Mesendoderm (in vitro differentiated cells): ENCODE measurements at regions not wholly inside any gene's neighbourhood (a gene's known extent, or its start where the extent isn't known, plus 50 kb on each side); places are given as distances from the start of the nearest gene placed in this dataset.
A peak's percentile ranks its signal among the peaks of the same experiment; 100 is the strongest.

Experiments used
- DNase-seq: peaks from one replicate; pipeline ENCODE4 v3.0.0; 2013
- H2AK5ac ChIP-seq: 2 replicates; pipeline ENCODE4 v1.6.1; 2013; ENCODE audit warnings: low read length, inconsistent platforms
- H2BK120ac ChIP-seq: 2 replicates; pipeline ENCODE4 v1.6.1; 2013; ENCODE audit warnings: low read depth, mild to moderate bottlenecking, low read length, moderate library complexity, mixed read lengths
- H2BK15ac ChIP-seq: replicated peaks from 2 replicates; pipeline ENCODE4 v1.6.1; 2013; ENCODE audit warnings: low read depth, mild to moderate bottlenecking, moderate library complexity
- H2BK5ac ChIP-seq: 2 replicates; pipeline ENCODE4 v1.6.1; 2013; ENCODE audit warnings: low read length, inconsistent platforms
- H3K18ac ChIP-seq: 2 replicates; pipeline ENCODE4 v1.6.1; 2013; ENCODE audit warnings: mild to moderate bottlenecking, low read length, mixed read lengths
- H3K23ac ChIP-seq: one replicate; pipeline ENCODE4 v1.6.1; 2013; ENCODE audit warnings: low read length
- H3K27ac ChIP-seq: 2 replicates; pipeline ENCODE4 v1.5.1; 2013; ENCODE audit warnings: low read depth, mild to moderate bottlenecking, inconsistent platforms, low read length, moderate library complexity
- H3K27me3 ChIP-seq: 2 replicates; pipeline ENCODE4 v1.6.1; 2013; ENCODE audit warnings: low read length, control low read depth, mild to moderate bottlenecking, inconsistent platforms; ENCODE audit not compliant: insufficient read depth, poor library complexity
- H3K36me3 ChIP-seq: 2 replicates; pipeline ENCODE4 v1.6.1; 2013; ENCODE audit warnings: low read length, inconsistent platforms; ENCODE audit not compliant: control insufficient read depth, insufficient read depth
- H3K4ac ChIP-seq: one replicate; pipeline ENCODE4 v1.6.1; 2013; ENCODE audit warnings: low read depth, mild to moderate bottlenecking, low read length, moderate library complexity
- H3K4me1 ChIP-seq: 2 replicates; pipeline ENCODE4 v1.6.1; 2013; ENCODE audit warnings: low read depth, low read length, inconsistent platforms; ENCODE audit not compliant: control insufficient read depth
- H3K4me2 ChIP-seq: 2 replicates; pipeline ENCODE4 v1.6.1; 2013; ENCODE audit warnings: low read length
- H3K4me3 ChIP-seq: 2 replicates; pipeline ENCODE4 v1.5.1; 2013; ENCODE audit warnings: mild to moderate bottlenecking, low read length
- H3K56ac ChIP-seq: one replicate; pipeline ENCODE4 v1.6.1; 2013; ENCODE audit warnings: low read length
- H3K79me1 ChIP-seq: 2 replicates; pipeline ENCODE4 v1.6.1; 2013; ENCODE audit warnings: low read length, inconsistent platforms
- H3K79me2 ChIP-seq: 2 replicates; pipeline ENCODE4 v1.6.1; 2013; ENCODE audit warnings: mild to moderate bottlenecking, low read length; ENCODE audit not compliant: control insufficient read depth, insufficient read depth
- H3K9ac ChIP-seq: 2 replicates; pipeline ENCODE4 v1.6.1; 2013; ENCODE audit warnings: low read length, inconsistent platforms
- H4K5ac ChIP-seq: one replicate; pipeline ENCODE4 v1.6.1; 2013; ENCODE audit warnings: low read length
- H4K8ac ChIP-seq: one replicate; pipeline ENCODE4 v1.6.1; 2013; ENCODE audit warnings: low read depth, mild to moderate bottlenecking, control low read depth, low read length, moderate library complexity
- WGBS: extraction: QIAGEN DNeasy Blood & Tissue Kit; methylation state at CpG from one replicate; pipeline ENCODE4 v1.1.7; 2013; ENCODE audit warnings: low lambda C conversion rate, missing lambda C conversion rate; ENCODE audit not compliant: insufficient coverage; ENCODE audit errors: extremely low coverage; 5-methylcytosine and 5-hydroxymethylcytosine counted together

DNA sequence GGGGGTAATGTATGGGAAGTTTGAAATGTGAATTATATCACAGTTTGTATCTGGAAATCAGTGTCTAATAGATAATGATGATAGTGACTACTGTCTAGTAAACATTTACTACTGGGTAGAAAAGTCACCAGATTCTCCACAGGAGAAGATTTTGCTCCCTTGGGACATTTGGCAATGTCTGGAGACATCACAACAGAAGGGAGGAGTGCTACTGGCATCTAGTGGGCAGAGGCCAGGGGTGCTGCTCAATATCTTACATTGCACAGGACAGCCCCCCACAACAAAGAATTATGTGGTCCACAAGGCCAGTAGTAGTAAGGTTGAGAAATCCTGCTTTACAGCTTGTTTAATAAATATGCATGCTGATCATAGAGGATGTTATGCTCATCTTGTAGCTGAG, 92.3 kb upstream of the PRPS1L1 start:
- no peak overlapping the region for H2BK120ac ChIP-seq
- H3K79me2 ChIP-seq, result no peaks in the 10 kb centered on the region
- H3K9ac ChIP-seq, result no peak overlapping the region
- no peak overlapping the region for H4K5ac ChIP-seq
- H2BK5ac ChIP-seq, result no peak overlapping the region
- no peak overlapping the region for H3K56ac ChIP-seq
- no peak overlapping the region for H3K18ac ChIP-seq
- H3K23ac ChIP-seq, result no peak overlapping the region
- no peak overlapping the region for H3K4me3 ChIP-seq
- no peak overlapping the region for H2AK5ac ChIP-seq
- no peaks in the 10 kb centered on the region for H3K4me1 ChIP-seq
- H3K79me1 ChIP-seq, result no peaks in the 10 kb centered on the region
- H3K4ac ChIP-seq, result no peak overlapping the region
- H3K27ac ChIP-seq, result no peak overlapping the region
- DNase-seq, result peak; percentile 56
- no peak overlapping the region for H3K4me2 ChIP-seq
- H3K36me3 ChIP-seq, result no peaks in the 10 kb centered on the region
- H3K27me3 ChIP-seq, result no peaks in the 10 kb centered on the region
- no peak overlapping the region for H4K8ac ChIP-seq
- no peak overlapping the region for H2BK15ac ChIP-seq

GRCh38 chr7:18123508-18124239, 96.0 kb upstream of the PRPS1L1 start:
- H3K56ac ChIP-seq, result no peak overlapping the region
- H4K8ac ChIP-seq, result no peak overlapping the region
- no peaks in the 10 kb centered on the region for H3K79me1 ChIP-seq
- no peak overlapping the region for H3K4me2 ChIP-seq
- no peak overlapping the region for H2BK120ac ChIP-seq
- H3K79me2 ChIP-seq, result no peaks in the 10 kb centered on the region
- H3K4me1 ChIP-seq, result no peaks in the 10 kb centered on the region
- DNase-seq, result no peak
- H2AK5ac ChIP-seq, result no peak overlapping the region
- no peak overlapping the region for H3K23ac ChIP-seq
- H3K36me3 ChIP-seq, result no peaks in the 10 kb centered on the region
- no peak overlapping the region for H3K18ac ChIP-seq
- no peak overlapping the region for H2BK15ac ChIP-seq
- H3K27ac ChIP-seq, result no peak overlapping the region
- no peak overlapping the region for H3K9ac ChIP-seq
- H3K4me3 ChIP-seq, result no peak overlapping the region
- H4K5ac ChIP-seq, result no peak overlapping the region
- no CpG with 5 or more reads among the region's 2 CpGs for WGBS
- H3K27me3 ChIP-seq, result no peaks in the 10 kb centered on the region
- H2BK5ac ChIP-seq, result no peak overlapping the region
- H3K4ac ChIP-seq, result no peak overlapping the region

- H3K79me2 ChIP-seq, result no peaks in the 10 kb centered on the region
- no peak overlapping the region for H3K18ac ChIP-seq
- no peak overlapping the region for H2BK15ac ChIP-seq
- no peaks in the 10 kb centered on the region for H3K4me1 ChIP-seq
- H2AK5ac ChIP-seq, result no peak overlapping the region
- no peak overlapping the region for H3K27ac ChIP-seq
- H3K56ac ChIP-seq, result no peak overlapping the region
- no CpG with 5 or more reads among the region's 2 CpGs for whole genome bisulfite sequencing
- H3K79me1 ChIP-seq, result no peaks in the 10 kb centered on the region
- no peak for DNase-seq
- no peak overlapping the region for H3K4me2 ChIP-seq
- no peak overlapping the region for H3K9ac ChIP-seq
- H3K27me3 ChIP-seq, result no peaks in the 10 kb centered on the region
- H3K4me3 ChIP-seq, result no peak overlapping the region
- H3K23ac ChIP-seq, result no peak overlapping the region
- H3K4ac ChIP-seq, result no peak overlapping the region
- H2BK5ac ChIP-seq, result no peak overlapping the region
- no peak overlapping the region for H4K5ac ChIP-seq
- H3K36me3 ChIP-seq, result no peaks in the 10 kb centered on the region
- H2BK120ac ChIP-seq, result no peak overlapping the region
- H4K8ac ChIP-seq, result no peak overlapping the region
Observed at GRCh38 chr7:18125476-18125875, 97.8 kb upstream of the PRPS1L1 start.

DNA sequence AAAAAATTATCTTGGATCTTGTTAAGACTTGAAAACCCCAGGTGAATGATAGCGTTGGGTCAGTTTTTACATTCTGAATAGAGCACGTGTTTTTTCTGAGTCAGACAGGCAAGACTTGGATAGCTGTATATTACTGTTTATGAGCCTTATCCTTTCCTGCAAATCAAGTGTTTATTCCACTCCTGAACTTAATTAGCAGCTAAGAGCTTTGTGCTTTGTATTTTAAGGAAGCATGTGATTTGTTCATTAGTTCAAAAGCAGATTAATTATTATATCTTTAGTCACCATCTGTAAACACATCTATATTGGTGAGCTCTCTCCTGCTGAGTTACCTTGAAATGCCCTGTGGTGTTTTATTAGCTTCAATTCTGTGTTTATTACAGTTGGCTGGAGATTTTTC, 98.6 kb upstream of the PRPS1L1 start:
- no peak overlapping the region for H3K18ac ChIP-seq
- H3K79me2 ChIP-seq, result no peaks in the 10 kb centered on the region
- H3K4me2 ChIP-seq, result no peak overlapping the region
- no peak overlapping the region for H3K4me3 ChIP-seq
- no peaks in the 10 kb centered on the region for H3K4me1 ChIP-seq
- H3K4ac ChIP-seq, result no peak overlapping the region
- no peak overlapping the region for H3K56ac ChIP-seq
- no peak overlapping the region for H3K23ac ChIP-seq
- no peaks in the 10 kb centered on the region for H3K27me3 ChIP-seq
- H2BK5ac ChIP-seq, result no peak overlapping the region
- H3K9ac ChIP-seq, result no peak overlapping the region
- H3K27ac ChIP-seq, result no peak overlapping the region
- no peaks in the 10 kb centered on the region for H3K79me1 ChIP-seq
- H2BK120ac ChIP-seq, result no peak overlapping the region
- H4K8ac ChIP-seq, result no peak overlapping the region
- no peak for DNase-seq
- WGBS, result no CpG with 5 or more reads among the region's 2 CpGs
- H2BK15ac ChIP-seq, result no peak overlapping the region
- H4K5ac ChIP-seq, result no peak overlapping the region
- H2AK5ac ChIP-seq, result no peak overlapping the region
- no peaks in the 10 kb centered on the region for H3K36me3 ChIP-seq

GRCh38 chr7:18128846-18129245, 101.2 kb upstream of the PRPS1L1 start:
- no peak overlapping the region for H4K8ac ChIP-seq

DNA sequence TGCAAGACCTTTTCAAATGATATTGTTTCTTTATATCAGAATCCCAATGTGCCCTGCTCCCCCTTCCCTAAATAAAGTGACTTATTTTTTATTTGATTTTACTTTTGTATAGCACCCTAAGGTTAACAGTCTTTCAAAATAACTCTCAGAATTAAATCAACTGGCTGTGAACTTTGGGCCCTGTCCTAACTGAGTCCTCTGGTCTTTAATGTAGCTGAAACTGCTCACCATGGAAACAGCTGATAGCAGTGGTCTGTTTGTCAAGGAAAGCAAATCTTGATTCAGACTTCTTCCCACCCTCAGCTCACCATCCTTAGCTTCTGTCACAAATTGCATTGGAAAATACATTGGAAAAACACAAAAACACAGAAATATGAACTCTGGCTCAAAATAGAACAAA, 105.2 kb upstream of the PRPS1L1 start:
- H3K79me2 ChIP-seq, result no peaks in the 10 kb centered on the region
- H3K27me3 ChIP-seq, result no peaks in the 10 kb centered on the region
- no peak overlapping the region for H3K23ac ChIP-seq
- H2BK120ac ChIP-seq, result no peak overlapping the region
- H3K4ac ChIP-seq, result no peak overlapping the region
- no peak overlapping the region for H2AK5ac ChIP-seq
- no peak overlapping the region for H3K9ac ChIP-seq
- no peak overlapping the region for H3K4me2 ChIP-seq
- H3K56ac ChIP-seq, result no peak overlapping the region
- H3K79me1 ChIP-seq, result no peaks in the 10 kb centered on the region
- H4K8ac ChIP-seq, result no peak overlapping the region
- H3K4me3 ChIP-seq, result no peak overlapping the region
- no peak overlapping the region for H2BK15ac ChIP-seq
- H2BK5ac ChIP-seq, result no peak overlapping the region
- no peaks in the 10 kb centered on the region for H3K4me1 ChIP-seq
- H3K36me3 ChIP-seq, result no peaks in the 10 kb centered on the region
- DNase-seq, result no peak
- H3K27ac ChIP-seq, result no peak overlapping the region
- no peak overlapping the region for H4K5ac ChIP-seq
- H3K18ac ChIP-seq, result no peak overlapping the region

More at GRCh38 chr7:18128846-18129245, 101.2 kb upstream of the PRPS1L1 start:
- Histone ChIP-seq H3K4me3 (no peak overlapping the region), H4K5ac (no peak overlapping the region), H3K79me2 (no peaks in the 10 kb centered on the region), H2BK120ac (no peak overlapping the region), H2AK5ac (no peak overlapping the region), H3K9ac (no peak overlapping the region), H3K4me2 (no peak overlapping the region), H3K27me3 (no peaks in the 10 kb centered on the region), H3K79me1 (no peaks in the 10 kb centered on the region), H3K4me1 (no peaks in the 10 kb centered on the region), H2BK5ac (no peak overlapping the region), H3K27ac (no peak overlapping the region), H3K18ac (no peak overlapping the region), H3K36me3 (no peaks in the 10 kb centered on the region), H3K23ac (no peak overlapping the region), H3K4ac (no peak overlapping the region), H3K56ac (no peak overlapping the region), H2BK15ac (no peak overlapping the region)
- no CpG with 5 or more reads among the region's 3 CpGs for WGBS
- no peak for DNase-seq
